ENCODE measurements at regions not wholly inside any gene's neighbourhood (a gene's known extent, or its start where the extent isn't known, plus 50 kb on each side); places are given as distances from the start of the nearest gene placed in this dataset.

DNA sequence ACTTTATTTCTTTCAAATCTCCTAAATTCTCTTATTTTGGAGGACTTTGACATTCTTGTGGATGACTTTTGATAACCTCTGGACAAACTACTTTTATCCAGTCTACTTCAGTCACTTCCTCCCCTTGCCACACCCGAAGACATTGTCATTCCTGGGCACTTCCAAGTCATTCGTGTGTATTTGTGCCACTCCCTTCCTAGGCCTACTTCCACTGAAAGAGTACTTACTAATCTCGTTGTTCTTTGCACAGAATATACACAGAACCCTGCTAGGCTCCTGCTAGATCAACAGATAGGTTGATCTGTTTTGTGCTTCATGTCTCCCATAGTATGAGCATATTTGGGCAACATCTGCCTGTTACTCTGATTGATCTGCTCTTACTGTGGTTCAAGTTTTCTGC lies 355.4 kb downstream of the HGF start:
- no peaks in the 10 kb centered on the region for H3K9me1 ChIP-seq (ENCODE audit: control insufficient read depth, extremely low read depth, insufficient read depth, low read length)
- H3K79me2 ChIP-seq (ENCODE audit: control insufficient read depth, insufficient read depth, low read length) = no peaks in the 10 kb centered on the region
- no peaks in the 10 kb centered on the region for H3K36me3 ChIP-seq (ENCODE audit: control insufficient read depth in 2 of 2, extremely low read depth in 1 of 2, insufficient read depth in 2 of 2, low read length in 2 of 2)
- H3K4me3 ChIP-seq (ENCODE audit: control insufficient read depth in 2 of 3, extremely low read depth in 1 of 3, insufficient read depth in 2 of 3, low read depth in 1 of 3, low read length in 3 of 3) = no peak overlapping the region
- FAIRE-seq (peak; percentile 52), DNase-seq (ENCODE audit: low read depth, low spot score) (no peak)
- H3K9me3 ChIP-seq (ENCODE audit: control insufficient read depth, low read depth, low read length) = no peaks in the 10 kb centered on the region
- peak overlapping the region; percentile 82 for H2AFZ ChIP-seq (ENCODE audit: control insufficient read depth, low read length)
- H3K27me3 ChIP-seq (ENCODE audit: control insufficient read depth, extremely low read depth, insufficient read depth, low read length) = no peaks in the 10 kb centered on the region
- H3K4me1 ChIP-seq (ENCODE audit: control insufficient read depth, extremely low read depth, insufficient read depth, low read length) = peaks cover 13% of the 10 kb centered on the region
- TF ChIP-seq, protein P1, sequence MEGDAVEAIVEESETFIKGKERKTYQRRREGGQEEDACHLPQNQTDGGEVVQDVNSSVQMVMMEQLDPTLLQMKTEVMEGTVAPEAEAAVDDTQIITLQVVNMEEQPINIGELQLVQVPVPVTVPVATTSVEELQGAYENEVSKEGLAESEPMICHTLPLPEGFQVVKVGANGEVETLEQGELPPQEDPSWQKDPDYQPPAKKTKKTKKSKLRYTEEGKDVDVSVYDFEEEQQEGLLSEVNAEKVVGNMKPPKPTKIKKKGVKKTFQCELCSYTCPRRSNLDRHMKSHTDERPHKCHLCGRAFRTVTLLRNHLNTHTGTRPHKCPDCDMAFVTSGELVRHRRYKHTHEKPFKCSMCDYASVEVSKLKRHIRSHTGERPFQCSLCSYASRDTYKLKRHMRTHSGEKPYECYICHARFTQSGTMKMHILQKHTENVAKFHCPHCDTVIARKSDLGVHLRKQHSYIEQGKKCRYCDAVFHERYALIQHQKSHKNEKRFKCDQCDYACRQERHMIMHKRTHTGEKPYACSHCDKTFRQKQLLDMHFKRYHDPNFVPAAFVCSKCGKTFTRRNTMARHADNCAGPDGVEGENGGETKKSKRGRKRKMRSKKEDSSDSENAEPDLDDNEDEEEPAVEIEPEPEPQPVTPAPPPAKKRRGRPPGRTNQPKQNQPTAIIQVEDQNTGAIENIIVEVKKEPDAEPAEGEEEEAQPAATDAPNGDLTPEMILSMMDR (optimal IDR thresholded peaks at IDR 0.05 in 1 of 3, IDR thresholded peaks at IDR 0.05 in 1 of 3, conservative IDR thresholded peaks at IDR 0.05 in 1 of 3; ENCODE audit: extremely low read depth in 1 of 3, insufficient read depth in 2 of 3, low read length in 3 of 3) = no peak
- no peak for TF ChIP-seq EZH2 (IDR thresholded peaks at IDR 0.05; ENCODE audit: low read length)
- H3K27ac ChIP-seq (ENCODE audit: control insufficient read depth, insufficient read depth, low read length) = no peak overlapping the region
- H3K9ac ChIP-seq (ENCODE audit: control insufficient read depth, extremely low read depth, insufficient read depth, low read length) = no peak overlapping the region
- no peaks in the 10 kb centered on the region for H4K20me1 ChIP-seq (ENCODE audit: control insufficient read depth, extremely low read depth, insufficient read depth, low read length)
- H3K4me2 ChIP-seq (ENCODE audit: control insufficient read depth, extremely low read depth, insufficient read depth, low read depth, low read length) = no peak overlapping the region
- dilution Hi-C loops (cut with MboI; ENCODE audit: extremely low pct_ligation_motif_present, low sequenced_read_pairs) = no loop called here

DNA sequence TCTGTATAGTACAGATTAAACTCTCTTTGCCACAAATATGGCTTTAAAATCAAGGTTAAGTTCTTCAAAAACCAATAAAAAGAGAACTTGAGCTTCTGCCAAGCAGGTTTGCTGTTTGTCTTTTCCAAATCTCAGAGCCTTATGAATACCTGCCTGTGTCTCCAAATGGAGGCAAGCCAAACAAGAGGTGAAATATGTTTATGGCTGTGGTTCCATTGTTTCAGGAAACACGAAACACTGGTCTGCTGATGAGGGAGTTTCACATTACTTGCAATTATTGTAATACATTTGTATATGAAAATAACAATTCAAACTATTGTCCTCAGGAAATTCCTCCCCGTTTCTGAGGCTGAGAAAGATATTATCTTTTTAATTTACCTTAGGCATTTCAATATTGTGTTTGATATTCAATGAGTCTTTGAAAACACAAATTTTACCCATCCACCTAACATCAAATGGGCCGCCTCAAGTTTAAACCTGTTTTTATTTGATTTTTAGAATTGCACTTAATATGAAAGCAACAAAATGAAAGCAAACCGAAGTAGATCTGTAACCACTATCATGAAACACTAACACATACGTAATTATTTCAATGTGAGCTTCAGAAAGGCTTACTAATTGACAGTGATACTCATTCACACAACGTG lies 359.3 kb downstream of the HGF start:
- no peaks in the 10 kb centered on the region for H3K9me3 ChIP-seq (ENCODE audit: control insufficient read depth, low read depth, low read length)
- no peaks in the 10 kb centered on the region for H3K27me3 ChIP-seq (ENCODE audit: control insufficient read depth, extremely low read depth, insufficient read depth, low read length)
- H3K27ac ChIP-seq (ENCODE audit: control insufficient read depth, insufficient read depth, low read length) = no peak overlapping the region
- no peaks in the 10 kb centered on the region for H3K36me3 ChIP-seq (ENCODE audit: control insufficient read depth in 2 of 2, extremely low read depth in 1 of 2, insufficient read depth in 2 of 2, low read length in 2 of 2)
- no peaks in the 10 kb centered on the region for H3K79me2 ChIP-seq (ENCODE audit: control insufficient read depth, insufficient read depth, low read length)
- H3K9ac ChIP-seq (ENCODE audit: control insufficient read depth, extremely low read depth, insufficient read depth, low read length) = peak overlapping the region; percentile 2
- peak overlapping the region; percentile 70 for H3K4me2 ChIP-seq (ENCODE audit: control insufficient read depth, extremely low read depth, insufficient read depth, low read depth, low read length)
- dilution Hi-C loops (cut with MboI; ENCODE audit: extremely low pct_ligation_motif_present, low sequenced_read_pairs) = no loop called here
- H4K20me1 ChIP-seq (ENCODE audit: control insufficient read depth, extremely low read depth, insufficient read depth, low read length) = no peaks in the 10 kb centered on the region
- H2AFZ ChIP-seq (ENCODE audit: control insufficient read depth, low read length) = peak overlapping the region; percentile 78
- DNase-seq (ENCODE audit: low read depth, low spot score) (no peak), FAIRE-seq (peak; percentile 20)
- TF ChIP-seq, protein P1 (optimal IDR thresholded peaks at IDR 0.05 in 1 of 3, IDR thresholded peaks at IDR 0.05 in 1 of 3, conservative IDR thresholded peaks at IDR 0.05 in 1 of 3; ENCODE audit: extremely low read depth in 1 of 3, insufficient read depth in 2 of 3, low read length in 3 of 3) = no peak
- TF ChIP-seq EZH2 (IDR thresholded peaks at IDR 0.05; ENCODE audit: low read length) = no peak
- H3K4me1 ChIP-seq (ENCODE audit: control insufficient read depth, extremely low read depth, insufficient read depth, low read length) = peaks cover 13% of the 10 kb centered on the region
- H3K9me1 ChIP-seq (ENCODE audit: control insufficient read depth, extremely low read depth, insufficient read depth, low read length) = no peaks in the 10 kb centered on the region
- H3K4me3 ChIP-seq (ENCODE audit: control insufficient read depth in 2 of 3, extremely low read depth in 1 of 3, insufficient read depth in 2 of 3, low read depth in 1 of 3, low read length in 3 of 3) = peak overlapping the region in 1 of 3 experiments; percentile 33
